ENCODE measurements at regions not wholly inside any gene's neighbourhood (a gene's known extent, or its start where the extent isn't known, plus 50 kb on each side); places are given as distances from the start of the nearest gene placed in this dataset.

DNA sequence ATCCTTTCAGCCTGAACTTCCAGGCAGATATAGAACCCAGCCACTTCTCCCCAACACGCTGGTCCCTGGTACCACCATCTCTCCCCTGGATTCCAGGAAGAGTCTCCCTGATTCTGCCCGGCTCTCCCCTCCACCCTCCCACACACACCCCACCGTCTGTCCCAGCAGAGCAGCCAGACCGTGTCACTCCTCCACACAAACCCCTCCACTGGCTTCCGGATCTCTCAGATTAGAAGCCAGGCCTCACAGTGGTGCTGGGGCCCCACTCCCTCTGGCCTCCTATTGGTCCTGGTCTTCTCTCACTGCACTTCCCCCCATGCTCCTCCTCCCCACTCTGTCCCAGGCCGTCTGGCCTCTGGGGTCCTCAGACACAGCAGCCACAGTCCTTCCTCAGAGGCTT is 52.4 kb upstream of the CDKN3 start:
- DNase-seq (ENCODE audit: low read depth in 2 of 2), result no peak

DNA sequence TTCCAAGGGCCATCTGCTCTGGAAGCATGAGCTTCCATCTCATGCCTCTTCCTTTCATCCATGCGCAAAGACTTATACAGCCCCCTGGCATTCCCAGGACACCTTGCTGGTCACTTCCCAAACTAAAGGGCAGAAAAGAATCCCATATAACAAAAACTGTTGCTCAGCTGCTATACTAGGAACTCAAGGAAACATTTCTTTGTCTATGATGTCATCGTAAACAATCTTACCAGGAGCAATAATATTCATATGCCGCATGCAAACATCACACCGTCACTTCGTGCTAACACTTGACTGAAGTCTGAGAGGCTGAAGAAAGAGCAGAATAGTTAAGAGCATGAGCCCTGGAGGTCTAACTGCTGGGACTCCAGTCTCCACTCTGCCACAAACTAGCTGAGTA is 50.5 kb upstream of the CDKN3 start:
- DNase-seq (ENCODE audit: low read depth in 2 of 2), result no peak
